A549 (cell line): ENCODE measurements at regions not wholly inside any gene's neighbourhood (a gene's known extent, or its start where the extent isn't known, plus 50 kb on each side); places are given as distances from the start of the nearest gene placed in this dataset.
A peak's percentile ranks its signal among the peaks of the same experiment; 100 is the strongest.

ENCODE experiments used
- ATAC-seq, 2 experiments: fragments of 200-7000 bp in 1 of 2; fragments of >200 bp in 1 of 2; cut with Nextera tagmentation in 1 of 2; cut with Tn5 transposase in 1 of 2; 3 replicates each; pipeline versions ENCODE4 v1.8.0 to v1.9.1; 2018 to 2020; ENCODE audit warnings: mild to moderate bottlenecking in 1 of 2, moderate library complexity in 1 of 2
- CTCF ChIA-PET: fragments of 300-600 bp; sonication (Branson Sonifier 250); formaldehyde crosslinking; extraction: SDS; loops from one replicate; lab custom pipeline; 2021; ENCODE audit warnings: antibody characterized with exemption, inconsistent platforms; lab: Yijun Ruan, JAX
- POLR2A ChIA-PET: fragments of 350-600 bp; formaldehyde crosslinking; extraction: SDS; loops from one replicate; lab custom pipeline; 2021; ENCODE audit warnings: antibody characterized with exemption, inconsistent platforms; lab: Yijun Ruan, JAX
- DNase-seq, 2 experiments: peaks; one replicate each; pipeline versions ENCODE4 v3.0.0 to v3.0.0-alpha.2; 2011 to 2016; ENCODE audit warnings: low read depth in 1 of 2, low spot score in 1 of 2
- FAIRE-seq: peaks from 2 replicates; lab custom pipeline; 2011; peaks lifted over from hg19 to GRCh38; lab: Jason Lieb, UNC
- H3K27ac ChIP-seq, 2 experiments: fragments of >200 bp; sonication (Bioruptor Twin); formaldehyde crosslinking; 3 replicates each; pipeline ENCODE4 v1.5.1; 2016 to 2017
- H3K4me1 ChIP-seq: fragments of >200 bp; sonication (Bioruptor Twin); formaldehyde crosslinking; 3 replicates; pipeline ENCODE4 v1.6.1; 2016
- H3K4me2 ChIP-seq: fragments of >200 bp; sonication (Bioruptor Twin); formaldehyde crosslinking; 3 replicates; pipeline ENCODE4 v1.6.1; 2016
- H3K4me3 ChIP-seq: fragments of >200 bp; sonication (Bioruptor Twin); formaldehyde crosslinking; 3 replicates; pipeline ENCODE4 v1.5.1; 2016
- H3K9me3 ChIP-seq: fragments of >200 bp; sonication (Bioruptor Twin); formaldehyde crosslinking; 3 replicates; pipeline ENCODE4 v1.6.1; 2016
- CBX2 ChIP-seq: fragments of 200-600 bp; sonication (generic); IDR thresholded peaks from 2 replicates; pipeline ENCODE4 v1.6.1; 2016; ENCODE audit warnings: low read depth, mild to moderate bottlenecking, borderline replicate concordance
- CEBPB ChIP-seq, 2 experiments: fragments of >200 bp in 1 of 2; sonication (Bioruptor Twin) in 1 of 2; formaldehyde crosslinking in 1 of 2; IDR thresholded peaks; 2 replicates each; pipeline ENCODE4 v1.6.1; 2012 to 2016
- EHF ChIP-seq: fragments of 250-450 bp; sonication (Bioruptor Pico); IDR thresholded peaks from 2 replicates; pipeline ENCODE4 v1.5.0; 2020; ENCODE audit warnings: mild to moderate bottlenecking
- FOSL2 ChIP-seq, 2 experiments: fragments of 450-650 bp in 1 of 2; fragments of >200 bp in 1 of 2; sonication (Bioruptor Twin) in 1 of 2; formaldehyde crosslinking; IDR thresholded peaks; 2 replicates each; pipeline versions ENCODE4 v1.5.0 to v1.6.1; 2016 to 2020; ENCODE audit warnings: mild to moderate bottlenecking in 1 of 2, moderate library complexity in 1 of 2
- HDAC2 ChIP-seq: fragments of 200-600 bp; sonication (generic); IDR thresholded peaks from 2 replicates; pipeline ENCODE4 v1.6.1; 2016
- HEYL ChIP-seq: fragments of 250-450 bp; sonication (Bioruptor Pico); IDR thresholded peaks from 2 replicates; pipeline ENCODE4 v1.8.0; 2021; ENCODE audit warnings: mild to moderate bottlenecking, moderate library complexity
- HOXB5 ChIP-seq: fragments of 250-450 bp; sonication (Bioruptor Pico); IDR thresholded peaks from 2 replicates; pipeline ENCODE4 v1.5.0; 2020; ENCODE audit warnings: mild to moderate bottlenecking, moderate library complexity
- MYC ChIP-seq: IDR thresholded peaks from 2 replicates; pipeline ENCODE4 v1.6.1; 2012; ENCODE audit warnings: mild to moderate bottlenecking, inconsistent platforms, low read length, improper control_type of control experiment, borderline replicate concordance
- SREBF2 ChIP-seq: fragments of 450-650 bp; IDR thresholded peaks from 2 replicates; pipeline ENCODE4 v1.6.1; 2014; ENCODE audit warnings: mild to moderate bottlenecking, moderate library complexity
- TFCP2L1 ChIP-seq: fragments of 250-450 bp; sonication (Bioruptor Pico); IDR thresholded peaks from 2 replicates; pipeline ENCODE4 v1.5.0; 2021; ENCODE audit warnings: mild to moderate bottlenecking
- TP53 ChIP-seq: fragments of 250-450 bp; sonication (Bioruptor Pico); IDR thresholded peaks from 2 replicates; pipeline ENCODE4 v1.5.0; 2021; ENCODE audit warnings: mild to moderate bottlenecking, moderate library complexity
- ZC3H11A ChIP-seq: fragments of 450-650 bp; IDR thresholded peaks from 2 replicates; pipeline ENCODE4 v1.6.1; 2014; ENCODE audit warnings: antibody characterized with exemption, mild to moderate bottlenecking
- ZFP36 ChIP-seq: fragments of 450-650 bp; IDR thresholded peaks from 2 replicates; pipeline ENCODE4 v1.6.1; 2014; ENCODE audit warnings: borderline replicate concordance; ENCODE audit not compliant: partially characterized antibody
- ZNF302 ChIP-seq: fragments of 250-450 bp; sonication (Bioruptor Pico); IDR thresholded peaks from 2 replicates; pipeline ENCODE4 v1.9.0; 2021; ENCODE audit warnings: inconsistent platforms, mild to moderate bottlenecking, moderate library complexity
- ZSCAN20 ChIP-seq: fragments of 250-450 bp; sonication (Bioruptor Pico); IDR thresholded peaks from 2 replicates; pipeline ENCODE4 v1.8.0; 2022; ENCODE audit warnings: mild to moderate bottlenecking, moderate library complexity
- WGBS: methylation state at CpG from one replicate; pipeline ENCODE4 v1.1.6; 2017; ENCODE audit errors: missing lambda C conversion rate; 5-methylcytosine and 5-hydroxymethylcytosine counted together
- TF ChIP-seq, protein P1 (sequence below): fragments of >200 bp; sonication (Bioruptor Twin); formaldehyde crosslinking; IDR thresholded peaks from 3 replicates; pipeline ENCODE4 v1.5.1; 2016
- TF ChIP-seq, protein P2 (sequence below): fragments of 250-450 bp; sonication (Bioruptor Pico); IDR thresholded peaks from 2 replicates; pipeline ENCODE4 v1.5.0; 2021; ENCODE audit warnings: mild to moderate bottlenecking, moderate library complexity, borderline replicate concordance
- TF ChIP-seq, protein P3 (sequence below): fragments of >200 bp; sonication (Bioruptor Twin); formaldehyde crosslinking; IDR thresholded peaks from 2 replicates; pipeline ENCODE4 v1.6.1; 2016
- TF ChIP-seq, protein P4 (sequence below): IDR thresholded peaks from 2 replicates; pipeline ENCODE4 v1.6.1; 2012; ENCODE audit warnings: low read depth, borderline replicate concordance

DNA sequence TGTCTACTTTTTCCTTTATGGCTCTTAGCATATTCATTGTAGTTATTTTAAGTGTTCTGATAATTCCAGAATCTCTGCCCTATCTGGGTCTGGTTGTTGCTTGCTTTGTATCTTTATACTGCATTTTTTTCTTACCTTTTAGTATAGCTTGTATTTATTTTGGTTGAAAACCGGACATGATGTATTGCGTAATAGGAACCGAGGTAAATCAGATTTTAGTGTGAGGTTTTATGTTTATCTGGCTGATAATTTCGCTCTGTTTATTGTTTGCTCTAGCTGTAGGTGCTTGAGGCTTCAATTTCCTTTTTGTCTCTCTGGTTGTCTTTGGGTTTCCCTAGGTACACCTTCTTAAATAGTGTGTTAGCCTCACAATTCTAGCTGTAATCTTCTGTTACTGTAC lies 263.8 kb upstream of the LCORL start:
- WGBS: 4% methylated on average over 4 of the region's 4 CpGs
- FAIRE-seq (no peak), ATAC-seq (no peak), DNase-seq (no peak)
- TF ChIP-seq CEBPB (IDR thresholded peaks at IDR 0.05): 0 out of 4 replicates have a peak, but pooled peaks of 1 of the 2 experiments have one; percentile 10
- TF ChIP-seq, protein P1, sequence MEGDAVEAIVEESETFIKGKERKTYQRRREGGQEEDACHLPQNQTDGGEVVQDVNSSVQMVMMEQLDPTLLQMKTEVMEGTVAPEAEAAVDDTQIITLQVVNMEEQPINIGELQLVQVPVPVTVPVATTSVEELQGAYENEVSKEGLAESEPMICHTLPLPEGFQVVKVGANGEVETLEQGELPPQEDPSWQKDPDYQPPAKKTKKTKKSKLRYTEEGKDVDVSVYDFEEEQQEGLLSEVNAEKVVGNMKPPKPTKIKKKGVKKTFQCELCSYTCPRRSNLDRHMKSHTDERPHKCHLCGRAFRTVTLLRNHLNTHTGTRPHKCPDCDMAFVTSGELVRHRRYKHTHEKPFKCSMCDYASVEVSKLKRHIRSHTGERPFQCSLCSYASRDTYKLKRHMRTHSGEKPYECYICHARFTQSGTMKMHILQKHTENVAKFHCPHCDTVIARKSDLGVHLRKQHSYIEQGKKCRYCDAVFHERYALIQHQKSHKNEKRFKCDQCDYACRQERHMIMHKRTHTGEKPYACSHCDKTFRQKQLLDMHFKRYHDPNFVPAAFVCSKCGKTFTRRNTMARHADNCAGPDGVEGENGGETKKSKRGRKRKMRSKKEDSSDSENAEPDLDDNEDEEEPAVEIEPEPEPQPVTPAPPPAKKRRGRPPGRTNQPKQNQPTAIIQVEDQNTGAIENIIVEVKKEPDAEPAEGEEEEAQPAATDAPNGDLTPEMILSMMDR: no peak
- no peak overlapping the region for H3K4me2 ChIP-seq
- CTCF ChIA-PET: no interaction called here
- POLR2A ChIA-PET: no interaction called here
- no peak overlapping the region for H3K27ac ChIP-seq
- H3K9me3 ChIP-seq: no peaks in the 10 kb centered on the region
- no peak overlapping the region for H3K4me3 ChIP-seq
- no peaks in the 10 kb centered on the region for H3K4me1 ChIP-seq

DNA sequence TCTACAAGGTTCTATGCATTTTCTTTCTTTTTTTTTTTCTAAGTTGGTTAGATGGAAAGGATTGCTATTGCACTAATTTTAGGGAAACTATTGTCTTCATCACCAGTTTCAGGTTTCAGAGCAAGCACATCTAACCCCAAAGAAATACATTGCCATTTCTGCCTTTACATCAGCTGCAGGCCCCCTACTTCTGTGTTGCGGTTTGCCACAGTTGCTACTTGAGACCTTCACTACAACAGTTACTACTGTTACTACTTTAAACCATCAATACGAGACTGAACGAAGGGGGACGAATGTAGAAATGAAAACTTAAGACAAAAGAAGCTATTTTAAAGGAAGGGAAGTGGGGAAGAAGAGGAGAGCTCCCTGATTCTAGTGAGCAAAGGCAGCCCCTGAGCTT lies 256.7 kb upstream of the LCORL start:
- Histone ChIP-seq H3K4me2 (no peak overlapping the region), H3K9me3 (no peaks in the 10 kb centered on the region), H3K4me3 (no peak overlapping the region), H3K27ac (no peak overlapping the region), H3K4me1 (no peaks in the 10 kb centered on the region)
- 8% methylated on average over 4 of the region's 4 CpGs for whole genome bisulfite sequencing
- FAIRE-seq (no peak), DNase-seq (no peak), ATAC-seq (no peak)
- ChIA-PET CTCF (no interaction called here), POLR2A (no interaction called here)
- no peak for TF ChIP-seq FOSL2 (IDR thresholded peaks at IDR 0.05)
- no peak for TF ChIP-seq FOSL2 (CRISPR knock-in tag; IDR thresholded peaks at IDR 0.05)
- no peak for TF ChIP-seq TFCP2L1 (CRISPR knock-in tag)
- no peak for TF ChIP-seq SREBF2
- no peak for TF ChIP-seq ZSCAN20 (CRISPR knock-in tag)

DNA sequence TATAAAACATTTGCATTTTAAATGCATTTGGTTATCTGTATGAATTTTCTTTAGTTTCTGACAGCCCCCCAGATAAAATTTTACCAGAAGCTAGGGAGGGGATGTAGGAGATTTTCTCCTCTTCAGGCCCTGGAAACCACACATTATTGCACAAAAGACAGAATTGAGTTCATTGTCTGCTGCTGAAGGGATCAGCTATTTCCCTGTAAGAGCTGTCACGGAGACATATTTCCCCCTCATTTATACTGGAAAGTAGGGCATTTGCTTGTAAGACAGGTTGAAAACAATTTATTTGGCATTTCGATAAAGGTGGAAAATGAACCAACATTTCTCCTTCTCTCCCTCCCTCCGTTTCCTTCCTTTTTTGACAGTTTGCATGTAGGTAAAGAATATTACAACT lies 241.3 kb upstream of the LCORL start:
- H3K4me3 ChIP-seq: no peak overlapping the region
- no peaks in the 10 kb centered on the region for H3K9me3 ChIP-seq
- DNase-seq (no peak), ATAC-seq (no peak), FAIRE-seq (no peak)
- 0% methylated on average over 3 of the region's 3 CpGs for WGBS
- no peak overlapping the region for H3K27ac ChIP-seq
- ChIA-PET POLR2A (no interaction called here), CTCF (no interaction called here)
- no peak overlapping the region for H3K4me2 ChIP-seq
- TF ChIP-seq, protein P2, sequence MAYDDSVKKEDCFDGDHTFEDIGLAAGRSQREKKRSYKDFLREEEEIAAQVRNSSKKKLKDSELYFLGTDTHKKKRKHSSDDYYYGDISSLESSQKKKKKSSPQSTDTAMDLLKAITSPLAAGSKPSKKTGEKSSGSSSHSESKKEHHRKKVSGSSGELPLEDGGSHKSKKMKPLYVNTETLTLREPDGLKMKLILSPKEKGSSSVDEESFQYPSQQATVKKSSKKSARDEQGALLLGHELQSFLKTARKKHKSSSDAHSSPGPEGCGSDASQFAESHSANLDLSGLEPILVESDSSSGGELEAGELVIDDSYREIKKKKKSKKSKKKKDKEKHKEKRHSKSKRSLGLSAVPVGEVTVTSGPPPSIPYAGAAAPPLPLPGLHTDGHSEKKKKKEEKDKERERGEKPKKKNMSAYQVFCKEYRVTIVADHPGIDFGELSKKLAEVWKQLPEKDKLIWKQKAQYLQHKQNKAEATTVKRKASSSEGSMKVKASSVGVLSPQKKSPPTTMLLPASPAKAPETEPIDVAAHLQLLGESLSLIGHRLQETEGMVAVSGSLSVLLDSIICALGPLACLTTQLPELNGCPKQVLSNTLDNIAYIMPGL (CRISPR knock-in tag): no peak
- TF ChIP-seq ZNF302 (CRISPR knock-in tag) (no peak), FOSL2 (IDR thresholded peaks at IDR 0.05) (no peak), FOSL2 (CRISPR knock-in tag; IDR thresholded peaks at IDR 0.05) (no peak), MYC (no peak), TP53 (CRISPR knock-in tag) (no peak), EHF (CRISPR knock-in tag) (no peak), HEYL (CRISPR knock-in tag) (no peak), ZC3H11A (no peak), HDAC2 (no peak), HOXB5 (CRISPR knock-in tag) (no peak), ZFP36 (no peak), CBX2 (no peak)
- TF ChIP-seq, protein P3, sequence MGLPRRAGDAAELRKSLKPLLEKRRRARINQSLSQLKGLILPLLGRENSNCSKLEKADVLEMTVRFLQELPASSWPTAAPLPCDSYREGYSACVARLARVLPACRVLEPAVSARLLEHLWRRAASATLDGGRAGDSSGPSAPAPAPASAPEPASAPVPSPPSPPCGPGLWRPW: no peak
- TF ChIP-seq, protein P4, sequence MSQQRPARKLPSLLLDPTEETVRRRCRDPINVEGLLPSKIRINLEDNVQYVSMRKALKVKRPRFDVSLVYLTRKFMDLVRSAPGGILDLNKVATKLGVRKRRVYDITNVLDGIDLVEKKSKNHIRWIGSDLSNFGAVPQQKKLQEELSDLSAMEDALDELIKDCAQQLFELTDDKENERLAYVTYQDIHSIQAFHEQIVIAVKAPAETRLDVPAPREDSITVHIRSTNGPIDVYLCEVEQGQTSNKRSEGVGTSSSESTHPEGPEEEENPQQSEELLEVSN: no peak
- no peaks in the 10 kb centered on the region for H3K4me1 ChIP-seq
